G401 (cell line): ENCODE measurements at regions not wholly inside any gene's neighbourhood (a gene's known extent, or its start where the extent isn't known, plus 50 kb on each side); places are given as distances from the start of the nearest gene placed in this dataset.
"Not testable (repeated sequence)": the region's sequence is repeated elsewhere in the genome, so short reads cannot be mapped to it uniquely, and the experiment has no call there.

Experiments used
- DNase-seq: peaks from one replicate; pipeline ENCODE4 v3.0.0-alpha.2; 2015; ENCODE audit warnings: low spot score
- in situ Hi-C: cut with HindIII; loops from 2 replicates; pipeline ENCODE4 v1.10.0; 2016; ENCODE audit warnings: low sequenced_read_pairs, mixed read lengths

DNA sequence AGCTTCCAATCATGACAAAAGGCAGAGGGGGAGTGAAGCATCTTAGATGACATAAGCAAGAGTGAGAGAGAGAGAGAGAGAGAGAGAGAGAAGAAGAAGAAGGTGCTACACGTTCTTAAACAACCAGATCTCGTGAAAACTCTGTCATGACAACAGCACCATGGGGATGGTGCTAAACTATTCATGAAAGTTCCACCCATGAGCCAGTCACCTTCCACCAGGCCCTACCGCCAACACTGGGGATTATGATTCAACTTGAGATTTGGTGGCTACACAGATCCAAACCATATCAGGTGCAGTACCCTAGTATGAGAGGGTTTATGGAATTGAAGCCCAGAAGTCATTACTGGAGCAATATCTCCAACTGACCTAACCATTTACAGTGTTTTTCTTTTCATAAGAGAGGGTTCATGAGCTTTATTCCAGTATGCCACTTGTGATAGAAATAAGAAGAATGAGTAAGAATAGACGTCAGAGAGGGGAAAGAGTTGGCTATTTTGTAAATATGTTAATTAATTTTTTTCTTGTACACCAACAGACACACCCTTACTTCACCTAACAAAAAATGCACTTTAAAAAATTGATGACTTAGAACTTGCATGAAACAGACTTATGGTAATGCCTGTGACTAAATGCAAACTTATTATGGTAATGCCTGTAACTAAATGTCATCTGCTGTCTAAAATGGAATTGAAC, 680.4 kb upstream of the ITGA1 start:
- in situ Hi-C loops: no loop called here
- no peak for DNase-seq

DNA sequence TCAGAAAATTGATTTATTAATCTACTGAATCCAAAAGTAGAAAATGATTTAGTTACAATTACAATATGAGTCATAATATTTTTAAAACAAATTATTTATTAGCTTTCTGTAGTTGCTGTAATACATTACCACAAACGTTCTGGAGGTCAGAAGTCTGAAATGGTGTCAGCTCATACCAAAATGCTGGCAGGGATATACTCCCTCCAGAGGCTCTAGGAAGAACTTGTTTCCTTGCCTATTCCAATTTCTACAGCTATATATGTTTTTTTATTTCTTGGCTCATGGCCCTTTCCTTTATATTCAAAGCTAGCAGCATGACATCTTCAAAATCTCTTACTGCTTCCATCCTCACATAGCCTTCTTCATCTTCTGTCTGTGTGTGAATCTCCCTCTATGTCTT, 667.9 kb upstream of the ITGA1 start:
- no peak for DNase-seq
- in situ Hi-C loops: no loop called here

DNA sequence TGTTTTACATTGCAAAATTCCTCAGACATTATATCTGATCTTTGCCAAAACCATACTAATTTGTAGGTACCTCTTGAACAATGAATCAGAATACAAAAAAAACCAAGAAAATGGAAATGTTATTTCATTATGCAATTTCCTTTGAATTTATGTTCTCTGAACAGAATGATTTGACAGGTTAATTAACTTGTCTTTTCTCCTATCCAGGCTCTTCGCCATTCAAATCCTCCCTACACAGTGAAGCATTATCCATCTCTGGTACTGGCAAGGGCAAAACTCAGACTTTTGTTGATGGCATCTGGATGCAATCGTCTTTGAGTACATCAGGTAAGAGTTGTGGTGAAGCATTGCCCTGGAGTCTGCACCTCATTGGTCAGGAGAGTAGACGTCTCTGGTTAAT, 655.7 kb upstream of the ITGA1 start:
- in situ Hi-C loops: no loop called here
- no peak for DNase-seq

DNA sequence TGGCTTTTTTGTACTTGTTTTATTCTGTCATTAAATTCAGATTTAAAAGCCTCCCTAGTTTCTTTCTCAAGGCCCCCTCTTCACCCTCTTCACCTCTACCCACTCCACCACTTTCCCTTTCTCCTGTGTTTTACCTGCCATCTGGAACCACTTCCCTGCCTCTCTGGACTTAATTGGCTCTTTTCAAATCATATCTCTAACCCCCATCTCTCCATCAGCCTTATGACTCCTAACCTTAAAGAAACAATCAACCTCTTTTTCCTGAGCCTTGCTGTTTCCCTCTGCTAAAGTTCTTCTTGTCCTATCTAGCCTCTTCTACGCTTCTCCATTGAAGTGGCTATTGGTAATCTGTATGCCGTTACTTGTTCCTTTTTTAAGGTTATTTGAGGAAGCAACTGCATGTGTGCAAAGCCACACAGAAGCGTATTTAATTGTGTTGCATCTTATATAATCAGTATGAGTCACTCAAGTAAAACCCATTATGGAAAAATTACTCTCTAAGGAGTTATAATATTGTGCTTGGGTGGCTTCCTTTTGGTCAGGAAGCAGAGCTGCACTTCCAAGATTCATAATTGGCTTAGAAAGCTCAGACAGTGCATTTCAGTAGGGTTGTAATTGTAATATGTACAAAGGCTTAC, 653.6 kb upstream of the ITGA1 start:
- in situ Hi-C loops: no loop called here

DNA sequence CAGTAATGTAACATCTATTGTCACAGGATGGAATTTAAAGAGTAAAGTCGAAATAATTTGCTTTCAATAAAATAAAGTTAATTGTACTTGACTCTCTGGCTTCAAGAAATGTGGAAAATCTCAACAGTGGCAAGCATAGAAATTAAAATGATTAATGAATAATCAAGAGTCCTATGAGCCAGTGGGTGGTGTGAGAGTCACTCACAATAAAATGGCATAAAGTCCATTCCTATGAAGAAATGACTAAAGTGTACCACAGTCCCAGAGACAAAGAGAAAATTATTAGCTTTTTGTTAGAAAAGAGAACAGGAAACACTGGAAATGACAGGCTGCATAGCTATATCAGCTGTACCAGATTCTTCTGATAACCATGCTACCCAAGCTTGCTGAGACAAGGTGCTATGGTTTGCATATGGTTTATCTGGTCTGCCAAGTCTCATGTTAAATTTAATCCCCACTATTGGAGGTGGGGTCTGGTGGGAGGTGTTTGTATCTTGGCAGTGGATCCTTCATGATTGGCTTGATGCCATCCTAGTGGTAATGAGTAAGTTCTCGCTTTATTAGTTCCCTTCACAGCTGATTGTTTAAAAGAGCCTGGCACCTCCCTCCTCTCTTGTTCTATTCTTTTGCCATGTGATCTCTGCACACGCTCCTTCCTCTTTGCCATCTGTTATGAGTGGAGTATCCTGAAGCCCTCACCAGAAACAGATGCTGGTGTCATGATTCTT, 647.7 kb upstream of the ITGA1 start:
- no peak for DNase-seq
- in situ Hi-C loops: no loop called here

More for the DNA sequence above, 653.6 kb upstream of the ITGA1 start:
- no peak for DNase-seq

DNA sequence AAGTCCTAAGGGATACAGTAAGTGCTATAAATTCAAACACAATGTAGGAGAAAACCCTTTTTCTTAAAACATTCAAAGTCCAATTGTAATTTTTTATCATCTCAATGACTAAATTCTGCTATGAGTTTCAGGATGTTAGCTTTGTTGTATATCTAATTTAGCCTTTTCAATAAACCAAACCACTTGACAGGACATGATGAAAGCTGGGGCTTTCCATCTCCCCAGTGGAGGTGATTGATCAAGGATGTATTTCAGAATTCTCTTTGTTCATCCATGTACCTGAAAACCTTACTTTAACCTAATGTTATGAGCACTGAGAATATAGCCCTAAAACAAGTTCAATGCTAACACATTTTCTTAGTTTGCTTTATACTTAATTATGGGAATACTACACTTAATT, 639.0 kb upstream of the ITGA1 start:
- DNase-seq: no peak
- in situ Hi-C loops: no loop called here

DNA sequence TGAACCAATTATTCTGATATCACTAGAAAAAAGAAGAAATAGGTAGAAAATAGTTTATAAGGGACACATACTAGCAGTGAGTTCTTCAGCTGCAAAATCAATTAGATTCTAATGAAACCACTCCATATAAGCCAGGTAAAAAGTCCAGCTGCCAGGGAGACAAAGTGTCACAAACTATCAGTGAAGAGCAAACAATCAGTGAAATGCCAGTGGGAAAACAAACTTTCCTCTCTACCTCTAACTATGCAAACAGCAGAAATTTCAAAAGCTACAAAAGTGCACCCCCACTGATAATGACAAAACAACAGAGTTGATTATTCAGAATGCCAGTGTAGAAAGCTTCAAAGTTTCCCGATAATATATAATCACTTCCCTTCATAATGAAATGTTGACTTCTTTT, 637.2 kb upstream of the ITGA1 start:
- DNase-seq: no peak
- in situ Hi-C loops: no loop called here

DNA sequence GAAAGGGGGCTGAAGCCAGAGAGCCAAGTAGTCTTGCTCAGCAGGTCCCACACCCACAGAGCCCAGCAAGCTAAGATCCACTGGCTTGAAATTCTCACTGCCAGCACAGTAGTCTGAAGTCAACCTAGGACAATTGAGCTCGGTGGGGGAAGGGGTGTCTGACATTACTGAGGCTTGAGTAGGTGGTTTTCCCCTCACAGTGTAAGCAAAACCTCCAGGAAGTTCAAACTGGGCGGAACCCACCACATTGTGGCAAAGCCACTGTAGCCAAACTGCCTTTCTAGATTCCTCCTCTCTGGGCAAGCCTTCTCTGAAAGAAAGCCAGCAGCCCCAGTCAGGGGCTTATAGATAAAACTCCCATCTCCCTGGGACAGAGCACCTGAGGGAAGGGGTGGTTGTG, 630.9 kb upstream of the ITGA1 start:
- DNase-seq, in situ Hi-C loops: not testable (repeated sequence)

DNA sequence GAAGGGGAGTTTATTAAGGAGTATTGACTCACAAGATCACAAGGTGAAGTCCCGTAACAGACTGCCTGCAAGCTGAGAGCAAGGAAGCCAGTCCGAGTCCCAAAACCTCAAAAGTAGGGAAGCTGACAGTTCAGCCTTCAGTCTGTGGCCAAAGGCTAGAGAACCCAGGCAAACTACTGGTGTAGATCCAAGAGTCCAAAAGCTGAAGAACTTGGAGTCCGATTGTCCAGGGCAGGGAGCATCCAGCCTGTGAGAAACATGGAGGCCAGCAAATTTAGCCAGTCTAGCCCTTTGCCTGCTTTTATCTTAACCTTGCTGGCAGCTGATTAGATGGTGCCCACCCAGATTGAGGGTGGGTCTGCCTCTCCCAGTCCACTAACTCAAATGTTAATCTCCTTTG, 621.9 kb upstream of the ITGA1 start:
- DNase-seq, in situ Hi-C loops: not testable (repeated sequence)

DNA sequence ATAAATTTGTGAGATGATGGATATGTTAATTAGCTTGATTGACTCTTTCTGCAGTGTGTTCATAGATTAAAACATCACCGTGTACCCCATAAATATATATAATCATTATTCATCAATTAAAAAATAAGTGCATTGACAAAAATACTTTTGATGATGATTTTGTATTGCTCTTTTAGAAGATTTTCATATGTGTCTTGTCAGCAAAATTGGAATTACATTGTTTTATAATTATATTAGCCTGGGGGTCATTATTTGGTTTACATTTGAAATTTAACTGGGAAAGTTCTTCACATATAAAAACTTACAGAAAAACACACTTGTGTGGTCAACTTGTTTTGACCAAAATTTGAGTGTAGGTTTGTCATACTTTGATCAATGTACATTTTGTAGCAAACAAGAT, 614.6 kb upstream of the ITGA1 start:
- in situ Hi-C loops: no loop called here
- DNase-seq: no peak

DNA sequence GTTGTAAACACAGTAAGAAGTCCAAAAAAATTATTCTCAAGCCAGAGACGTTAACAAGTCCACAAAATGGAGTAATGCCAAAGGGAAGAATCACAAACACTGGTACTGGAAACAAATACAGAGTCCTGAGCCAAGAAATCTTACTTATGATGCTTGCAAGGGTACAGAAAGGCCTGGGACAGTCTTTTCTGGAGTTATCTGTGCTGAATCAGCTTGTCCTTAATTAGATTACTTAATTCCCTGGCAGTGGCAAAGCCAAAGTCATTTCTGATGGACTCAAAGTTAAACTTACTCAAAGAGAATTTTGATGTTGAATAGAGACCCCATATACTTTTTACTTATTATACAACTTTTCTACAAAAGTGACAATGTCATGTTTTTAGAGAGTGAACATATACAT, 610.5 kb upstream of the ITGA1 start:
- in situ Hi-C loops: no loop called here
- DNase-seq: no peak

DNA sequence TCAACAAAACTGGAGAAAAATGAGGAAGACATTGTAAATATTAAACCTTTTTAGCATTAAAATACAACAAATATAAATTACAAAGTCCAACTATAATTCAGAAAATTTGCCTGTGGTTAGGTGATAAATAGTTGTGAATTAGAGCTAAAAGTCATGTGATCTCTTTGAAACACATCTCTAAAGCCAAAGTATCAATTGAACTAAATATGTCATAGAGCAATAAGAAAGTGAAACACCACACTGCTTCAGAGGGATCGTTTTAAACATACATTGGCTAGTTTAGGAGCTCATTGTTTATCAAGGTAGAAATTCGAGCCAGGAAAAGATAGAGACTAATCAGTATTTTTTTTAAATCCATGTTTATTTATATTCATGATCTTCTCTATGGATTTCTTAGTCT, 606.3 kb upstream of the ITGA1 start:
- in situ Hi-C loops: no loop called here
- DNase-seq: no peak

DNA sequence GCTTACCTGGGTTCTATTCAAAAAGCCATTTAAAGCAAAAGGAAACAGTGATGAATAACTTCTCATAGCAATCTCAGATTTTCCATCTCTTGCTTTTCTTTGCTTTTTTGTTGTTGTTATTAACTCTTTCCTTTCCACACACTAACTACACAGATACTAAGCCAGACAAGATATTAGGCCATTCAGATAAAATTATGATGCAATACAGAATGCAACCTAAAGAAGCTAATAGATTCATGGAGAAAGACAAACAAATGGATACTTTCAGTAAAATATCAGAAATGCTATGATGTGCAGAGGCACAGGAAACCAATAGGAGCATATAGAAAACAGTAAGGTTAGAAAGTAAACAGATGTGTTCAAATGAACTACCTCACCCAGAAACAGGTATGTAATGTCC, 597.0 kb upstream of the ITGA1 start:
- in situ Hi-C loops: no loop called here
- DNase-seq: no peak

DNA sequence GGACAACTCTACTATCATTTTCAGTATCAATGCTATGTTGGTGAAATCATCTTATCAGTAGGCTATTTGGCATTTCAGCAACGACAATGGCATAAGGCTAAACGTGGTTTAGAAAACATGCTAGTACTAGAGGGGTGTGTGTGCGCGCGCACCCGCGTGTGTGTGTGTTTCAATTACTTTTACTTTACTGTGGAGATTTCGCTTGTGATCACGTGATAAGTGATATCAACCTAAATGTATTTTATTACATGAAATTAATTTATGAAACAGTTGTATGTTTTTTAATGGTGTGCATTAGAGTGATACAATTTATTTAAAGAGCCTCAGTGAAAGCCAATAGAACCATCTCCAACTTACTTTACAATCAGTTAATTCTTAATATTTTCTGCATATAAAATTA, 587.9 kb upstream of the ITGA1 start:
- in situ Hi-C loops: no loop called here
- DNase-seq: no peak

DNA sequence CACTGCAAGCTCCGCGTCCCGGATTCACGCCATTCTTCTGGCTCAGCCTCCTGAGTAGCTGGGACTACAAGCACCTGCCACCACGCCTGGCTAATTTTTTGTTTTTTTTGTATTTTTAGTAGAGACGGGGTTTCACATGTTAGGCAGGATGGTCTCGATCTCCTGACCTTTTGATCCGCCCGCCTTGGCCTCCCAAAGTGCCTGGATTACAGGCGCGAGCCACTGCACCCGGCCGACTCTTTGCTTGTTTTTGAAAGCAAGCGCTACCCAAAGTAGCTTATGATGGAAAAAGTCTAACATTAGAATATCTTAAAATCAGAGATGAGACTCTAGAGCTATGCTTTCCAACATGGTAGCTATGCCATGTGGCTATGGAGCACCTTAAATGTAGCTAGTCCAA, 585.5 kb upstream of the ITGA1 start:
- DNase-seq: no peak
- in situ Hi-C loops: no loop called here

DNA sequence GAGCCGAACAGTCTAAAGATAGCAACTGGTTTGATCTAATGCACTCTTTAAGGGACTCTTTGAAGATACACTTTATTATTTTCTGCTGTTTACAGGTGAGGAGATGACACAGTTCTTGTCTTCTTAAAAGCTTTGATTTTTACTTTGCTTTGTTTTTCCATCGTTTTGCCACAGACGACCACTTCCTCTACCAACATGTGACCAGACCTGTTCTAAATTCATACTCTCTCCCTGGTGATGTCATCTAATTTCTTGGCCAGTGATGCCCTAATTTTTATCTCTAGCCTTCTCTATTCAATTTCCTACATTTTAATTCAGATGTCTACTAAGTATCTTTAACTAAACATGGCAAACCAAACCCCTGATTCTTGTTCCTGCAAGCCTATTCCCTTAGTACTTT, 583.4 kb upstream of the ITGA1 start:
- in situ Hi-C loops: no loop called here
- DNase-seq: no peak
